Duodenal mucosa (tissue), 2 donors: ENCODE measurements at regions not wholly inside any gene's neighbourhood (a gene's known extent, or its start where the extent isn't known, plus 50 kb on each side); places are given as distances from the start of the nearest gene placed in this dataset.
"Not testable (repeated sequence)": the region's sequence is repeated elsewhere in the genome, so short reads cannot be mapped to it uniquely, and the experiment has no call there.

Experiments
- H3K27ac ChIP-seq: one replicate; pipeline ENCODE4 v1.7.0; 2013; ENCODE audit warnings: low read depth, low read length
- H3K27me3 ChIP-seq, 2 donors: one replicate each; pipeline ENCODE4 v1.7.0; 2013; ENCODE audit warnings: low read length in 2 of 2, control low read depth in 1 of 2; ENCODE audit not compliant: insufficient read depth in 2 of 2, control insufficient read depth in 1 of 2
- H3K36me3 ChIP-seq, 2 donors: one replicate each; pipeline ENCODE4 v1.7.0; 2013; ENCODE audit warnings: low read length in 2 of 2, control low read depth in 1 of 2; ENCODE audit not compliant: insufficient read depth in 2 of 2, control insufficient read depth in 1 of 2
- H3K4me1 ChIP-seq, 2 donors: one replicate each; pipeline ENCODE4 v1.7.0; 2013; ENCODE audit warnings: low read length in 2 of 2, control low read depth in 1 of 2; ENCODE audit not compliant: insufficient read depth in 2 of 2, control insufficient read depth in 1 of 2
- H3K4me3 ChIP-seq, 2 donors: one replicate each; pipeline ENCODE4 v1.7.0; 2013; ENCODE audit warnings: low read length in 2 of 2, low read depth in 1 of 2
- H3K9ac ChIP-seq, 2 donors: one replicate each; pipeline ENCODE4 v1.7.0; 2013; ENCODE audit warnings: low read length in 2 of 2, low read depth in 1 of 2
- H3K9me3 ChIP-seq, 2 donors: one replicate each; pipeline ENCODE4 v1.7.0; 2013; ENCODE audit warnings: low read length in 2 of 2, control low read depth in 1 of 2; ENCODE audit not compliant: control insufficient read depth in 1 of 2

- H3K9ac ChIP-seq, result no peak overlapping the region
- H3K27ac ChIP-seq, result no peak overlapping the region
- H3K9me3 ChIP-seq, result no peaks in the 10 kb centered on the region
- no peaks in the 10 kb centered on the region for H3K4me1 ChIP-seq
- no peaks in the 10 kb centered on the region for H3K27me3 ChIP-seq
- H3K4me3 ChIP-seq, result no peak overlapping the region
- no peaks in the 10 kb centered on the region for H3K36me3 ChIP-seq
Observed at GRCh38 chr6:78709021-78709420, 158.3 kb upstream of the IRAK1BP1 start.

GRCh38 chr6:78713564-78713963 lies 153.8 kb upstream of the IRAK1BP1 start:
- no peaks in the 10 kb centered on the region for H3K27me3 ChIP-seq
- no peaks in the 10 kb centered on the region for H3K9me3 ChIP-seq
- H3K36me3 ChIP-seq, result no peaks in the 10 kb centered on the region
- H3K4me1 ChIP-seq, result no peaks in the 10 kb centered on the region
- H3K4me3 ChIP-seq, result no peak overlapping the region
- no peak overlapping the region for H3K9ac ChIP-seq
- H3K27ac ChIP-seq, result no peak overlapping the region

GRCh38 chr6:78744144-78744543 lies 123.2 kb upstream of the IRAK1BP1 start:
- H3K4me1 ChIP-seq, result no peaks in the 10 kb centered on the region
- peaks cover 2 to 13% of the 10 kb centered on the region in 2 donors for H3K9me3 ChIP-seq
- no peak overlapping the region for H3K4me3 ChIP-seq
- no peak overlapping the region for H3K9ac ChIP-seq
- H3K27me3 ChIP-seq, result no peaks in the 10 kb centered on the region
- no peaks in the 10 kb centered on the region for H3K36me3 ChIP-seq
- H3K27ac ChIP-seq, result no peak overlapping the region

- H3K36me3 ChIP-seq, result no peaks in the 10 kb centered on the region
- H3K4me3 ChIP-seq, result no peak overlapping the region
- H3K9ac ChIP-seq, result no peak overlapping the region
- peaks cover 2 to 13% of the 10 kb centered on the region in 2 donors for H3K9me3 ChIP-seq
- H3K27ac ChIP-seq, result no peak overlapping the region
- no peaks in the 10 kb centered on the region for H3K27me3 ChIP-seq
- no peaks in the 10 kb centered on the region for H3K4me1 ChIP-seq
Observed at GRCh38 chr6:78746457-78746856, 120.9 kb upstream of the IRAK1BP1 start.

- Histone ChIP-seq H3K27me3 (no peaks in the 10 kb centered on the region), H3K9me3 (peaks cover 2 to 9% of the 10 kb centered on the region in 2 donors), H3K4me3 (no peak overlapping the region), H3K36me3 (no peaks in the 10 kb centered on the region), H3K27ac (no peak overlapping the region), H3K9ac (no peak overlapping the region), H3K4me1 (no peaks in the 10 kb centered on the region)
Observed at GRCh38 chr6:78749326-78749725, 118.0 kb upstream of the IRAK1BP1 start.

- H3K9me3 ChIP-seq, H3K27ac ChIP-seq, H3K9ac ChIP-seq, H3K27me3 ChIP-seq, H3K36me3 ChIP-seq, H3K4me3 ChIP-seq, H3K4me1 ChIP-seq: not testable (repeated sequence)
Observed at GRCh38 chr6:78758297-78758798, 109.0 kb upstream of the IRAK1BP1 start.

- H3K4me3 ChIP-seq, result no peak overlapping the region
- H3K27me3 ChIP-seq, result no peaks in the 10 kb centered on the region
- no peaks in the 10 kb centered on the region for H3K4me1 ChIP-seq
- H3K36me3 ChIP-seq, result no peaks in the 10 kb centered on the region
- H3K9me3 ChIP-seq, result no peaks in the 10 kb centered on the region
- no peak overlapping the region for H3K9ac ChIP-seq
- H3K27ac ChIP-seq, result no peak overlapping the region
Observed at GRCh38 chr6:78768271-78768670, 99.1 kb upstream of the IRAK1BP1 start.

GRCh38 chr6:78770765-78771164 lies 96.6 kb upstream of the IRAK1BP1 start:
- H3K9ac ChIP-seq, result no peak overlapping the region
- H3K36me3 ChIP-seq, result no peaks in the 10 kb centered on the region
- H3K9me3 ChIP-seq, result no peaks in the 10 kb centered on the region
- H3K4me1 ChIP-seq, result no peaks in the 10 kb centered on the region
- H3K27me3 ChIP-seq, result no peaks in the 10 kb centered on the region
- H3K27ac ChIP-seq, result no peak overlapping the region
- H3K4me3 ChIP-seq, result no peak overlapping the region

GRCh38 chr6:78771586-78771985 lies 95.8 kb upstream of the IRAK1BP1 start:
- no peaks in the 10 kb centered on the region for H3K9me3 ChIP-seq
- H3K4me3 ChIP-seq, result no peak overlapping the region
- H3K4me1 ChIP-seq, result no peaks in the 10 kb centered on the region
- no peak overlapping the region for H3K27ac ChIP-seq
- H3K27me3 ChIP-seq, result no peaks in the 10 kb centered on the region
- H3K36me3 ChIP-seq, result no peaks in the 10 kb centered on the region
- no peak overlapping the region for H3K9ac ChIP-seq

- H3K4me1 ChIP-seq, result no peaks in the 10 kb centered on the region
- H3K27me3 ChIP-seq, result no peaks in the 10 kb centered on the region
- H3K27ac ChIP-seq, result no peak overlapping the region
- H3K4me3 ChIP-seq, result no peak overlapping the region
- H3K9me3 ChIP-seq, result no peaks in the 10 kb centered on the region
- no peak overlapping the region for H3K9ac ChIP-seq
- no peaks in the 10 kb centered on the region for H3K36me3 ChIP-seq
Observed at GRCh38 chr6:78781001-78781400, 86.3 kb upstream of the IRAK1BP1 start.

GRCh38 chr6:78783366-78783765 lies 84.0 kb upstream of the IRAK1BP1 start:
- not testable (repeated sequence) for H3K4me3 ChIP-seq, H3K27me3 ChIP-seq, H3K9ac ChIP-seq, H3K36me3 ChIP-seq, H3K4me1 ChIP-seq, H3K27ac ChIP-seq, H3K9me3 ChIP-seq
